MM.1S (cell line): ENCODE measurements at regions not wholly inside any gene's neighbourhood (a gene's known extent, or its start where the extent isn't known, plus 50 kb on each side); places are given as distances from the start of the nearest gene placed in this dataset.

Experiments
- DNase-seq: peaks from one replicate; pipeline ENCODE4 v3.0.0-alpha.2; 2015
- H2AFZ ChIP-seq: fragments of 300-600 bp; sonication (generic); 2 replicates; pipeline ENCODE4 v1.6.0; 2016; ENCODE audit warnings: antibody characterized with exemption, low read length
- H3F3A ChIP-seq: fragments of 300-600 bp; sonication (generic); 2 replicates; pipeline ENCODE4 v1.6.1; 2016; ENCODE audit warnings: mild to moderate bottlenecking, antibody characterized with exemption, low read length, moderate library complexity, mixed read lengths; ENCODE audit not compliant: insufficient read depth
- H3K27ac ChIP-seq: fragments of 300-600 bp; sonication (generic); 2 replicates; pipeline ENCODE4 v1.5.1; 2016; ENCODE audit warnings: mild to moderate bottlenecking, low read length
- H3K27me3 ChIP-seq: fragments of 300-600 bp; sonication (generic); replicated peaks from 2 replicates; pipeline ENCODE4 v1.6.0; 2016; ENCODE audit warnings: low read length; ENCODE audit not compliant: insufficient read depth
- H3K36me3 ChIP-seq: fragments of 300-600 bp; sonication (generic); replicated peaks from 2 replicates; pipeline ENCODE4 v1.6.1; 2016; ENCODE audit warnings: mild to moderate bottlenecking, low read length, mixed read lengths; ENCODE audit not compliant: insufficient read depth
- H3K4me1 ChIP-seq: fragments of 300-600 bp; sonication (generic); 2 replicates; pipeline ENCODE4 v1.6.1; 2016; ENCODE audit warnings: low read length, mixed read lengths
- H3K4me2 ChIP-seq: fragments of 300-600 bp; sonication (generic); 2 replicates; pipeline ENCODE4 v1.6.0; 2016; ENCODE audit warnings: low read depth, low read length
- H3K4me3 ChIP-seq: fragments of 300-600 bp; sonication (generic); 2 replicates; pipeline ENCODE4 v1.5.1; 2016; ENCODE audit warnings: low read length, mixed read lengths
- H3K79me2 ChIP-seq: fragments of 300-600 bp; sonication (generic); 2 replicates; pipeline ENCODE4 v1.6.1; 2016; ENCODE audit warnings: mixed run types, low read length, mixed read lengths
- H3K9ac ChIP-seq: fragments of 300-600 bp; sonication (generic); 2 replicates; pipeline ENCODE4 v1.6.1; 2016; ENCODE audit warnings: low read length, mixed read lengths
- H3K9me2 ChIP-seq: fragments of 300-600 bp; sonication (generic); replicated peaks from 2 replicates; pipeline ENCODE4 v1.6.1; 2016; ENCODE audit warnings: mild to moderate bottlenecking, low read length, mixed read lengths; ENCODE audit not compliant: insufficient read depth
- H3K9me3 ChIP-seq: fragments of 300-600 bp; sonication (generic); replicated peaks from 2 replicates; pipeline ENCODE4 v1.6.1; 2016; ENCODE audit warnings: mild to moderate bottlenecking, low read length, mixed read lengths; ENCODE audit not compliant: insufficient read depth
- H4K20me1 ChIP-seq: fragments of 300-600 bp; sonication (generic); 2 replicates; pipeline ENCODE4 v1.6.1; 2016; ENCODE audit warnings: mild to moderate bottlenecking, low read length, moderate library complexity, mixed read lengths; ENCODE audit not compliant: insufficient read depth
- EZH2 ChIP-seq: fragments of 300-600 bp; sonication (generic); optimal IDR thresholded peaks from 2 replicates; pipeline ENCODE3; 2017; ENCODE audit warnings: low read depth, mild to moderate bottlenecking, antibody characterized with exemption, low read length, mixed read lengths
- EZH2phosphoT487 ChIP-seq: fragments of 300-600 bp; sonication (generic); IDR thresholded peaks from 2 replicates; pipeline ENCODE4 v1.6.1; 2018; ENCODE audit warnings: antibody characterized with exemption, low read length
- TF ChIP-seq, protein P1 (sequence below): fragments of 300-600 bp; sonication (generic); IDR thresholded peaks from 2 replicates; pipeline ENCODE4 v1.5.1; 2016; ENCODE audit warnings: antibody characterized with exemption, low read length, mixed read lengths

DNA sequence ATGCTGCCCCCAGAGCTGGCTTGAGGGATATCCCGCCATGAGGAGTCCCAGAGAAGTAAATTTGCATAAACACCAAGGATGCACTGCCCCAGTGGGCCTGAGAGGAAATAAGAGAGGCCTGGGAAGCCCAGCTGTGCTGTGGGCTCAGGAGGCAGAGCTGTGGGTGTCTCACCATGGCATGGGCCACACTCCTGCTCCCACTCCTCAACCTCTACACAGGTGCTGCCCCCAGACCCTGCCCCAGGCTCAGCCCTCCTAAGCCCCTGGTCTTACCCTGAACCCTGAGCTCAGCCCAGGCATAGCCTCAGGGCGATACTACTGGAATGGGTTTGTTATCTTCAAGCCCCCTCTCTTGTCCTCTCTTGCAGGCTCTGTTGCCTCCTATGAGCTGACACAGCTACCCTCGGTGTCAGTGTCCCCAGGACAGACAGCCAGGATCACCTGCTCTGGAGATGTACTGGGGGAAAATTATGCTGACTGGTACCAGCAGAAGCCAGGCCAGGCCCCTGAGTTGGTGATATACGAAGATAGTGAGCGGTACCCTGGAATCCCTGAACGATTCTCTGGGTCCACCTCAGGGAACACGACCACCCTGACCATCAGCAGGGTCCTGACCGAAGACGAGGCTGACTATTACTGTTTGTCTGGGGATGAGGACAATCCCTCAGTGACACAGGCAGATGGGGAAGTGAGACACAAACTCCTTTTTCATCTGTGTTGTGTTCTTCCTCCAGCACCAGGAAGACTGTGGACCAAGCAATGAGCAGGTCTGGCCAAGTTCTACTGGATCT lies 59.9 kb downstream of the GGTLC2 start:
- no peaks in the 10 kb centered on the region for H3K79me2 ChIP-seq
- no peak for DNase-seq
- H3K4me2 ChIP-seq: no peak overlapping the region
- H4K20me1 ChIP-seq: no peaks in the 10 kb centered on the region
- H3K9me3 ChIP-seq: no peaks in the 10 kb centered on the region
- H3K9me2 ChIP-seq: no peaks in the 10 kb centered on the region
- H3K27ac ChIP-seq: no peak overlapping the region
- no peaks in the 10 kb centered on the region for H3K36me3 ChIP-seq
- no peak for TF ChIP-seq EZH2
- TF ChIP-seq EZH2phosphoT487: no peak
- TF ChIP-seq, protein P1, sequence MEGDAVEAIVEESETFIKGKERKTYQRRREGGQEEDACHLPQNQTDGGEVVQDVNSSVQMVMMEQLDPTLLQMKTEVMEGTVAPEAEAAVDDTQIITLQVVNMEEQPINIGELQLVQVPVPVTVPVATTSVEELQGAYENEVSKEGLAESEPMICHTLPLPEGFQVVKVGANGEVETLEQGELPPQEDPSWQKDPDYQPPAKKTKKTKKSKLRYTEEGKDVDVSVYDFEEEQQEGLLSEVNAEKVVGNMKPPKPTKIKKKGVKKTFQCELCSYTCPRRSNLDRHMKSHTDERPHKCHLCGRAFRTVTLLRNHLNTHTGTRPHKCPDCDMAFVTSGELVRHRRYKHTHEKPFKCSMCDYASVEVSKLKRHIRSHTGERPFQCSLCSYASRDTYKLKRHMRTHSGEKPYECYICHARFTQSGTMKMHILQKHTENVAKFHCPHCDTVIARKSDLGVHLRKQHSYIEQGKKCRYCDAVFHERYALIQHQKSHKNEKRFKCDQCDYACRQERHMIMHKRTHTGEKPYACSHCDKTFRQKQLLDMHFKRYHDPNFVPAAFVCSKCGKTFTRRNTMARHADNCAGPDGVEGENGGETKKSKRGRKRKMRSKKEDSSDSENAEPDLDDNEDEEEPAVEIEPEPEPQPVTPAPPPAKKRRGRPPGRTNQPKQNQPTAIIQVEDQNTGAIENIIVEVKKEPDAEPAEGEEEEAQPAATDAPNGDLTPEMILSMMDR: no peak
- H3K9ac ChIP-seq: no peak overlapping the region
- H3K27me3 ChIP-seq: no peaks in the 10 kb centered on the region
- no peak overlapping the region for H3K4me3 ChIP-seq
- no peaks in the 10 kb centered on the region for H3F3A ChIP-seq
- H3K4me1 ChIP-seq: 0 out of 2 replicates have a peak, but pooled peaks cover 3% of the 10 kb centered on the region
- H2AFZ ChIP-seq: no peak overlapping the region

DNA sequence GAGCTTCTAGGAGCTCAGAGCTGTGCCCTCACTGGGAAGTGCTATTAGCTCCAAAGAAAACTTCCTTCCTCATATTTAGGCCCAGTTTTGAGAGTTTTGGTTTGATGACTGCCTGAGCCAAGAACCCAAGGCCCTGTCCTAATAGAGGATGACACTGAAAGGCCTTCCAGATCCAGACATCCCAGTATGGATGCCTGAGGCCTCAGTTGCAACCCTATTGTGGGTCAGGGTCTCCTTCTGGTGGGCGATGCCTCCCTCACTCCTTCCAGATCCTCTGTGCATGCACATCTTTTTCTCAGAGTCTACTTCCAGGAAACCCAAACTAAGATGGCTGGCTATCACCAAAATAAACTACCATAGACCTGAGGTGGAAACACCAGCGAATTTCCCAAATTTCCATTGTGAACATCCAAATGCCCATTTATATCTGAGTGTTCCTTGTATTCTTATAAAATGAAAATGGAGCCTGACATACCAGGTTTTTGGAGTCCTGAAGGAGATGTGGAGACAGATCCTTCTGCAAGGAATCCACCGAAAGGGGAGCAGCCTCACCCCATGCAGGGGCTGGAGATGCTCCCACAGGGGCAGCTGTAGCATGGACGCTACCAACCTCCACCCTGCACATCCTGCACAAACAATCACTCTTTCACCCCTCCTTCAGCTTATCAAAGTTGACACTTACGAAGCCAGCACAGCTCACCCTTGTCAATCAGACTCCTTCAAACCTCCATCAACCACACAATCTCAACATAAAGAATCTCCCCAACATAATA lies 61.1 kb downstream of the GGTLC2 start:
- Histone ChIP-seq H3K9me3 (no peaks in the 10 kb centered on the region), H3K79me2 (no peaks in the 10 kb centered on the region), H3K4me2 (no peak overlapping the region), H3K9me2 (no peaks in the 10 kb centered on the region), H3F3A (no peaks in the 10 kb centered on the region), H2AFZ (no peak overlapping the region), H3K27me3 (no peaks in the 10 kb centered on the region), H3K9ac (no peak overlapping the region), H3K4me3 (no peak overlapping the region), H3K27ac (no peak overlapping the region), H3K4me1 (0 out of 2 replicates have a peak, but pooled peaks cover 3% of the 10 kb centered on the region), H4K20me1 (no peaks in the 10 kb centered on the region), H3K36me3 (no peaks in the 10 kb centered on the region)
- no peak for DNase-seq
- TF ChIP-seq EZH2 (no peak), EZH2phosphoT487 (no peak)

DNA sequence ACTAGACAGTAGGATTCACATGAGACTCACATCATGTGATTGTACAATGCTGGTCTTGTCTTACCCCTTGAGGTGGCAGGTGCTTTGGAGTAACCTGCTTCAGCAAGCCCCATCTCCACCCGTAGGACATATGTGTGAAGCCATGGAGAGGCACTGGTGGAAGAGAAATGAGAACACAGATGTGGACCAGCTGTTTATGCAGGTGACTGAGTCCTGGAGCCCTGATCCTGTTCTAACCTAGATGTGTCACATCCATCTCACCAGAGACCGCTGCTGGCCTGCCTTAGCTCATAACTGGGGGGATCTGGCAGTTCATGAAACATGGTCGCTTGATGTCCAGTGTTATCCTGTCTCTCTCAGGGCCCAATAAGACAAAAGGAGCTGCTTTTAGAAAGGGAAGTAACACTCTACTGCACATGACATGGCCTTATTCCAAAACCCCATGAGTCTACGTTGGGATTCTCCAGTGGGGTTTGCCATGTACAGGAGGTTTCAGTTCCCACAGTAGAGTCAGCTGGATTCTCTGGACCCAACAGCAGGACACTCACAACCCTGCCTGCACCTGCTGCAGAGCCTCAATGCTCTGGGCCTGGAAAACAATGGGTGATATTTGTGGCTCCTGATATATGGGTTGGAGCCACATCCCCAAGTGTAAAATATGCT lies 62.0 kb downstream of the GGTLC2 start:
- Histone ChIP-seq H3K4me2 (no peak overlapping the region), H3K4me3 (no peak overlapping the region), H3K9me3 (no peaks in the 10 kb centered on the region), H3K9ac (no peak overlapping the region), H3K4me1 (0 out of 2 replicates have a peak, but pooled peaks cover 3% of the 10 kb centered on the region), H2AFZ (no peak overlapping the region), H3K9me2 (no peaks in the 10 kb centered on the region), H3K27me3 (no peaks in the 10 kb centered on the region), H3F3A (no peaks in the 10 kb centered on the region), H3K79me2 (no peaks in the 10 kb centered on the region), H4K20me1 (no peaks in the 10 kb centered on the region), H3K27ac (no peak overlapping the region), H3K36me3 (no peaks in the 10 kb centered on the region)
- no peak for DNase-seq
- TF ChIP-seq, protein P1: no peak
- TF ChIP-seq EZH2phosphoT487: no peak
- TF ChIP-seq EZH2: no peak
